ENCODE measurements at regions not wholly inside any gene's neighbourhood (a gene's known extent, or its start where the extent isn't known, plus 50 kb on each side); places are given as distances from the start of the nearest gene placed in this dataset.

- H4K20me1 ChIP-seq (ENCODE audit: insufficient read depth) = no peaks in the 10 kb centered on the region
- ChIA-PET POLR2A (no interaction called here), CTCF (no interaction called here)
- no peak overlapping the region for H3K27ac ChIP-seq (ENCODE audit: low read depth in 2 of 2, low read length in 1 of 2)
- H2AFZ ChIP-seq (ENCODE audit: low read depth) = no peak overlapping the region
- H3K27me3 ChIP-seq (ENCODE audit: insufficient read depth) = no peaks in the 10 kb centered on the region
- H3K9ac ChIP-seq = no peak overlapping the region
- no peaks in the 10 kb centered on the region for H3K79me2 ChIP-seq (ENCODE audit: insufficient read depth)
- H3K9me3 ChIP-seq = no peaks in the 10 kb centered on the region
- 63% methylated on average over 4 of the region's 4 CpGs for WGBS (ENCODE audit: low lambda C conversion rate)
- no peak for TF ChIP-seq EP300 (IDR thresholded peaks at IDR 0.05; ENCODE audit: borderline replicate concordance in 1 of 2, low read depth in 1 of 2, low read length in 1 of 2)
- no peak for TF ChIP-seq MAX (IDR thresholded peaks at IDR 0.05; ENCODE audit: low read depth)
- no peak for TF ChIP-seq REST (IDR thresholded peaks at IDR 0.05; ENCODE audit: low read depth, low read length)
- TF ChIP-seq CHD2 (IDR thresholded peaks at IDR 0.05; ENCODE audit: low read length, partially characterized antibody) = no peak
- no peak for TF ChIP-seq TAF1 (IDR thresholded peaks at IDR 0.05; ENCODE audit: borderline replicate concordance, low read depth, low read length)
- no peak for TF ChIP-seq JUND (IDR thresholded peaks at IDR 0.05)
- TF ChIP-seq EZH2phosphoT487 (IDR thresholded peaks at IDR 0.05; ENCODE audit: borderline replicate concordance, low read depth) = no peak
- TF ChIP-seq TCF12 (IDR thresholded peaks at IDR 0.05) = no peak
- no peak for TF ChIP-seq MXI1 (IDR thresholded peaks at IDR 0.05; ENCODE audit: low read depth, low read length)
- H3K36me3 ChIP-seq (replicated peaks in 1 of 2; ENCODE audit: control insufficient read depth in 1 of 2, insufficient read depth in 2 of 2, low read length in 1 of 2) = no peaks in the 10 kb centered on the region
- H3F3A ChIP-seq (replicated peaks; ENCODE audit: insufficient read depth) = no peaks in the 10 kb centered on the region
- no peak overlapping the region for H3K4me3 ChIP-seq (ENCODE audit: low read depth in 2 of 2, low read length in 1 of 2)
- no peaks in the 10 kb centered on the region for H3K9me2 ChIP-seq
- H3K4me2 ChIP-seq = no peak overlapping the region
- no peak for DNase-seq
- H3K4me1 ChIP-seq (ENCODE audit: control insufficient read depth in 1 of 2, insufficient read depth in 2 of 2, low read depth in 1 of 2, low read length in 1 of 2) = no peaks in the 10 kb centered on the region
Observed at GRCh38 chr2:164302786-164303185, 318.5 kb downstream of the GRB14 start.

- no peaks in the 10 kb centered on the region for H4K20me1 ChIP-seq (ENCODE audit: insufficient read depth)
- H3K27me3 ChIP-seq (ENCODE audit: insufficient read depth) = no peaks in the 10 kb centered on the region
- CTCF ChIA-PET = no interaction called here
- TF ChIP-seq ZBTB33 (IDR thresholded peaks at IDR 0.05; ENCODE audit: borderline replicate concordance, low read depth) (no peak), MEF2A (IDR thresholded peaks at IDR 0.05; ENCODE audit: borderline replicate concordance, low read depth) (no peak), SIN3A (IDR thresholded peaks at IDR 0.05; ENCODE audit: borderline replicate concordance, low read depth, low read length) (no peak), EZH2phosphoT487 (IDR thresholded peaks at IDR 0.05; ENCODE audit: borderline replicate concordance, low read depth) (no peak), CTCF (IDR thresholded peaks at IDR 0.05) (no peak), RAD21 (IDR thresholded peaks at IDR 0.05; ENCODE audit: low read length) (no peak), TCF12 (IDR thresholded peaks at IDR 0.05) (no peak)
- no peak overlapping the region for H3K4me3 ChIP-seq (ENCODE audit: low read depth in 2 of 2, low read length in 1 of 2)
- H3K27ac ChIP-seq (ENCODE audit: low read depth in 2 of 2, low read length in 1 of 2) = no peak overlapping the region
- no peaks in the 10 kb centered on the region for H3K9me3 ChIP-seq
- 64% methylated on average over 4 of the region's 4 CpGs for WGBS (ENCODE audit: low lambda C conversion rate)
- no peaks in the 10 kb centered on the region for H3K9me2 ChIP-seq
- H3K4me1 ChIP-seq (ENCODE audit: control insufficient read depth in 1 of 2, insufficient read depth in 2 of 2, low read depth in 1 of 2, low read length in 1 of 2) = no peaks in the 10 kb centered on the region
- no peaks in the 10 kb centered on the region for H3K36me3 ChIP-seq (replicated peaks in 1 of 2; ENCODE audit: control insufficient read depth in 1 of 2, insufficient read depth in 2 of 2, low read length in 1 of 2)
- H3K9ac ChIP-seq = no peak overlapping the region
- POLR2A ChIA-PET = no interaction called here
- DNase-seq = no peak
- no peak overlapping the region for H2AFZ ChIP-seq (ENCODE audit: low read depth)
- H3F3A ChIP-seq (replicated peaks; ENCODE audit: insufficient read depth) = no peaks in the 10 kb centered on the region
- no peak overlapping the region for H3K4me2 ChIP-seq
- no peaks in the 10 kb centered on the region; the same call in 1 of the 2 replicates for H3K79me2 ChIP-seq (ENCODE audit: insufficient read depth)
Observed at GRCh38 chr2:164288235-164288634, 333.0 kb downstream of the GRB14 start.

All from SK-N-SH (cell line).